GM12878 (cell line): ENCODE measurements at regions not wholly inside any gene's neighbourhood (a gene's known extent, or its start where the extent isn't known, plus 50 kb on each side); places are given as distances from the start of the nearest gene placed in this dataset.

Experiments used
- ATAC-seq: fragments of 200-7000 bp; cut with Tn5 transposase; 3 replicates; pipeline ENCODE4 v1.9.1; 2020; ENCODE audit warnings: mild to moderate bottlenecking, moderate library complexity
- BruUV-seq: library from RNA; stranded (reverse); fragments of 400-500 nt; replicated peaks from 2 replicates; lab custom pipeline; 2021; lab: Mats Ljungman, UMichigan
- CTCF ChIA-PET: fragments of 300-600 bp; sonication (Branson Sonifier 250); formaldehyde crosslinking; extraction: SDS; loops from one replicate; lab custom pipeline; 2021; ENCODE audit warnings: inconsistent platforms; lab: Yijun Ruan, JAX
- POLR2A ChIA-PET: fragments of 350-600 bp; formaldehyde crosslinking; extraction: SDS; loops from one replicate; lab custom pipeline; 2021; ENCODE audit warnings: inconsistent platforms; lab: Charles Lee
- RAD21 ChIA-PET: fragments of 300-600 bp; sonication (Branson Sonifier 250); formaldehyde crosslinking; loops from one replicate; lab custom pipeline; 2023; ENCODE audit warnings: antibody characterized with exemption; ENCODE audit not compliant: unreplicated experiment; lab: Charles Lee
- SMC1A ChIA-PET: fragments of 300-600 bp; sonication (Branson Sonifier 250); formaldehyde crosslinking; loops from one replicate; lab custom pipeline; 2023; ENCODE audit not compliant: unreplicated experiment, uncharacterized antibody; lab: Charles Lee
- DNase-seq: peaks from one replicate; pipeline ENCODE4 v3.0.0-alpha.2; 2011; ENCODE audit warnings: low read depth, low spot score
- FAIRE-seq: peaks from 3 replicates; lab custom pipeline; 2011; peaks lifted over from hg19 to GRCh38; lab: Jason Lieb, UNC
- H2AFZ ChIP-seq: 2 replicates; pipeline ENCODE4 v1.6.0; 2011; ENCODE audit warnings: low read depth, low read length, control low read depth; ENCODE audit not compliant: control insufficient read depth
- H3K27ac ChIP-seq: 2 replicates; pipeline ENCODE4 v1.5.1; 2011; ENCODE audit warnings: control low read depth; ENCODE audit not compliant: control insufficient read depth, insufficient read depth
- H3K27me3 ChIP-seq, 2 experiments: replicated peaks in 1 of 2; 2 replicates each; pipeline versions ENCODE4 v1.6.0 to v1.6.1; 2011; ENCODE audit warnings: low read length in 1 of 2; ENCODE audit not compliant: control insufficient read depth in 2 of 2, insufficient read depth in 2 of 2
- H3K36me3 ChIP-seq, 2 experiments: 2 replicates each; pipeline ENCODE4 v1.5.1; 2011; ENCODE audit warnings: low read length in 1 of 2; ENCODE audit not compliant: control insufficient read depth in 2 of 2, insufficient read depth in 2 of 2
- H3K4me1 ChIP-seq: 2 replicates; pipeline ENCODE4 v1.6.1; 2011; ENCODE audit warnings: mild to moderate bottlenecking, low read length, moderate library complexity, mixed read lengths; ENCODE audit not compliant: control insufficient read depth, insufficient read depth
- H3K4me2 ChIP-seq: 2 replicates; pipeline ENCODE4 v1.6.0; 2011; ENCODE audit warnings: control low read depth; ENCODE audit not compliant: control insufficient read depth, insufficient read depth
- H3K4me3 ChIP-seq: fragments of 200-600 bp; sonication (generic); 2 replicates; pipeline ENCODE4 v1.5.1; 2016
- H3K79me2 ChIP-seq: 2 replicates; pipeline ENCODE4 v1.6.0; 2011; ENCODE audit warnings: low read length; ENCODE audit not compliant: control insufficient read depth, insufficient read depth
- H3K9ac ChIP-seq: 2 replicates; pipeline ENCODE4 v1.8.0; 2011; ENCODE audit warnings: low read length, control low read depth, mixed read lengths; ENCODE audit not compliant: control insufficient read depth, insufficient read depth
- H3K9me3 ChIP-seq: replicated peaks from 3 replicates; pipeline ENCODE4 v1.5.1; 2011; ENCODE audit warnings: mild to moderate bottlenecking, low read length; ENCODE audit not compliant: control insufficient read depth, insufficient read depth
- H4K20me1 ChIP-seq: 2 replicates; pipeline ENCODE4 v1.6.0; 2011; ENCODE audit not compliant: control insufficient read depth, insufficient read depth
- ELK1 ChIP-seq: IDR thresholded peaks from 2 replicates; pipeline ENCODE4 v1.6.1; 2012; ENCODE audit warnings: low read depth, low read length, improper control_type of control experiment
- EZH2 ChIP-seq: IDR thresholded peaks from 2 replicates; pipeline ENCODE4 v1.6.1; 2012; ENCODE audit warnings: low read depth, mild to moderate bottlenecking, control low read depth, inconsistent platforms, low read length, borderline replicate concordance; ENCODE audit not compliant: control insufficient read depth
- IKZF1 ChIP-seq: fragments of 450-650 bp; conservative IDR thresholded peaks from 2 replicates; pipeline ENCODE4 v1.6.1; 2017; ENCODE audit warnings: antibody characterized with exemption, mild to moderate bottlenecking
- NRF1 ChIP-seq: conservative IDR thresholded peaks from 2 replicates; pipeline ENCODE4 v1.6.1; 2011; ENCODE audit warnings: mild to moderate bottlenecking, low read depth, low read length, improper control_type of control experiment
- RAD21 ChIP-seq: IDR thresholded peaks from 2 replicates; pipeline ENCODE4 v1.6.1; 2011; ENCODE audit warnings: mild to moderate bottlenecking, low read depth, low read length, moderate library complexity; ENCODE audit not compliant: insufficient read depth
- SIN3A ChIP-seq: IDR thresholded peaks from 2 replicates; pipeline ENCODE4 v1.6.1; 2012; ENCODE audit warnings: low read depth, low read length, improper control_type of control experiment
- TCF7 ChIP-seq: IDR thresholded peaks from 2 replicates; pipeline ENCODE4 v1.6.1; 2014; ENCODE audit warnings: antibody characterized with exemption, borderline replicate concordance
- WGBS: methylation state at CpG from one replicate; pipeline ENCODE4 v1.1.6; 2016; ENCODE audit warnings: low lambda C conversion rate; ENCODE audit not compliant: insufficient replicate concordance, insufficient coverage; ENCODE audit errors: missing lambda C conversion rate; 5-methylcytosine and 5-hydroxymethylcytosine counted together
- in situ Hi-C: fragments of 300-500 bp; cut with MboI; formaldehyde crosslinking; loops from 9 replicates; pipeline ENCODE4 v1.14.3; 2018; ENCODE audit warnings: mixed read lengths
- intact Hi-C: fragments of 100-400 bp; cut with micrococcal nuclease; formaldehyde crosslinking; loops from one replicate; pipeline ENCODE4 v1.14.2; 2022; ENCODE audit not compliant: unreplicated experiment
- TF ChIP-seq, protein P1 (sequence below): fragments of 450-650 bp; IDR thresholded peaks from 2 replicates; pipeline ENCODE4 v1.6.1; 2017; ENCODE audit warnings: borderline replicate concordance

- no peaks in the 10 kb centered on the region for H3K9me3 ChIP-seq
- CTCF ChIA-PET = no interaction called here
- SMC1A ChIA-PET = interaction anchor here (1.4 to 2.0 kb wide), 3 partner anchors 9 to 23 kb away, joined by 4 to 6 read pairs (median 4); no protein-coding TSS in a partner anchor
- no peak overlapping the region for H3K9ac ChIP-seq
- no peaks in the 10 kb centered on the region for H3K27me3 ChIP-seq
- no TSS peak for BruUV-seq
- DNase-seq = no peak
- in situ Hi-C loops = no loop called here
- H3K36me3 ChIP-seq = no peaks in the 10 kb centered on the region
- no peaks in the 10 kb centered on the region for H3K4me1 ChIP-seq
- no peak overlapping the region for H2AFZ ChIP-seq
- no peaks in the 10 kb centered on the region for H3K79me2 ChIP-seq
- no peak overlapping the region for H3K27ac ChIP-seq
- 2% methylated on average over 2 of the region's 2 CpGs for WGBS
- no peaks in the 10 kb centered on the region for H4K20me1 ChIP-seq
- ATAC-seq = no peak
- TF ChIP-seq, protein P1, sequence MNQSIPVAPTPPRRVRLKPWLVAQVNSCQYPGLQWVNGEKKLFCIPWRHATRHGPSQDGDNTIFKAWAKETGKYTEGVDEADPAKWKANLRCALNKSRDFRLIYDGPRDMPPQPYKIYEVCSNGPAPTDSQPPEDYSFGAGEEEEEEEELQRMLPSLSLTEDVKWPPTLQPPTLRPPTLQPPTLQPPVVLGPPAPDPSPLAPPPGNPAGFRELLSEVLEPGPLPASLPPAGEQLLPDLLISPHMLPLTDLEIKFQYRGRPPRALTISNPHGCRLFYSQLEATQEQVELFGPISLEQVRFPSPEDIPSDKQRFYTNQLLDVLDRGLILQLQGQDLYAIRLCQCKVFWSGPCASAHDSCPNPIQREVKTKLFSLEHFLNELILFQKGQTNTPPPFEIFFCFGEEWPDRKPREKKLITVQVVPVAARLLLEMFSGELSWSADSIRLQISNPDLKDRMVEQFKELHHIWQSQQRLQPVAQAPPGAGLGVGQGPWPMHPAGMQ = no peak
- TF ChIP-seq ELK1 = no peak
- no peak for TF ChIP-seq EZH2
- TF ChIP-seq TCF7 = no peak
- TF ChIP-seq RAD21 = no peak
- no peak for TF ChIP-seq SIN3A
- TF ChIP-seq IKZF1 = no peak
- TF ChIP-seq NRF1 = no peak
- TF ChIP-seq, all 136 proteins: peak for 0
- Histone ChIP-seq H3K4me2 (no peak overlapping the region), H3K4me3 (no peak overlapping the region)
- intact Hi-C loops = no loop called here
- RAD21 ChIA-PET = no interaction called here
- POLR2A ChIA-PET = no interaction called here
- FAIRE-seq = no peak
Observed at GRCh38 chr4:35167385-35167784, 1076.9 kb downstream of the ARAP2 start.
